ENCODE measurements at regions not wholly inside any gene's neighbourhood (a gene's known extent, or its start where the extent isn't known, plus 50 kb on each side); places are given as distances from the start of the nearest gene placed in this dataset.

DNA sequence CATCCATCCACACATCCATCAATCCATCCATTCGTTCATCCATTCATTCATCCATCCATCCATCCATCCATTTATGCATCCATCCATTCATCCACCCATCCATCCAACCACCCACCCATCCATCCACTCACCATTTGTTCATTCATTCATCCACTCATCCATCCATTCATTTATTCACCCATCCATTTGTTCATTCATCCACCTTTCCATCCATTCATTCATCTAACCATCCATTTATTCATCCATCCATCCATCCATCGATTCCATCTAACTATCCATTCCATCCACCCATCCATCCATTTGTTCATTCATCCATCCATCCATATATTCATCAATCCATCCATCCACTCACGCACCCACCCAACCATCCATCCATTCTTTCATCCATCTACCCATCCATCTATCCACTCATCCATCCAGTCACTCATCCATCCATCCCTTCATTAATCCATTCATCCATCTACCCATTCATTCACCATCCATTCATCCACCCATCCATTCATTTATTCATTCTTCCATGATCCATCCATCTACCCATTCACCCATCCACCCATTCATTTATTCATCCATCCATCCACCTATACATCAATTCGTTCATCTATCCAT is 225.0 kb downstream of the TUBA3C start:
- Histone ChIP-seq H3K79me2 (ENCODE audit: low read length) (no peaks in the 10 kb centered on the region), H3K27ac (ENCODE audit: low read length) (no peak overlapping the region), H4K20me1 (ENCODE audit: insufficient read depth, low read length) (no peaks in the 10 kb centered on the region), H3K9me2 (replicated peaks; ENCODE audit: insufficient read depth, low read length) (no peaks in the 10 kb centered on the region), H3K27me3 (replicated peaks; ENCODE audit: insufficient read depth, low read length) (no peaks in the 10 kb centered on the region), H3K36me3 (replicated peaks; ENCODE audit: insufficient read depth, low read length) (no peaks in the 10 kb centered on the region), H3K4me1 (ENCODE audit: low read length) (no peaks in the 10 kb centered on the region), H3K4me2 (ENCODE audit: low read depth, low read length) (no peak overlapping the region), H3K4me3 (ENCODE audit: low read length) (no peak overlapping the region), H3F3A (ENCODE audit: insufficient read depth, low read length) (no peaks in the 10 kb centered on the region), H3K9ac (ENCODE audit: low read length) (no peak overlapping the region), H2AFZ (ENCODE audit: low read length) (no peak overlapping the region), H3K9me3 (replicated peaks; ENCODE audit: insufficient read depth, low read length) (no peaks in the 10 kb centered on the region)
- TF ChIP-seq EZH2 (optimal IDR thresholded peaks at IDR 0.05; ENCODE audit: low read depth, low read length) = no peak
- no peak for TF ChIP-seq CTCF (IDR thresholded peaks at IDR 0.05; ENCODE audit: low read length)
- no peak for TF ChIP-seq EZH2phosphoT487 (IDR thresholded peaks at IDR 0.05; ENCODE audit: low read length)
- DNase-seq = no peak

DNA sequence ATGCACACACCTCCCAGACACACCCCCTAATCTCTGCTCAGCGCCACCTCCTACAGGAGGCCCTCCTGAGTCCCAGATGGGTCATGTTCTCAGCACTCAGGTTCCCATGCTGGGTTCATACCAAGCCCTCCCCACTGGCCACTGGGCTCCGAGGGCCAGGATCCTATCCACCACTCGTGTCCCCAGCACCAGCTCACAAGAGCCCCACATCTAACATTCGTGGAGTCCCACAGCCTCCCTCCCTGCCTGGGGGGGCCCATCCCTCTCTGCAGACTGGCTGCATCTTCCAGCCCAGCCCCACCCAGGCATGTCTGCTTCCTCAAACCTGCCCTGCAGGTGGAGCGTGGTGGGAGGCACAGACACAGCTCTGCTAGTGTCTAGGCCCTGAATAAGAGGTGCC is 227.4 kb downstream of the TUBA3C start:
- Histone ChIP-seq H4K20me1 (ENCODE audit: insufficient read depth, low read length) (no peaks in the 10 kb centered on the region), H3K79me2 (ENCODE audit: low read length) (no peaks in the 10 kb centered on the region), H3K9me2 (replicated peaks; ENCODE audit: insufficient read depth, low read length) (no peaks in the 10 kb centered on the region), H3K4me3 (ENCODE audit: low read length) (no peak overlapping the region), H2AFZ (ENCODE audit: low read length) (no peak overlapping the region), H3K4me2 (ENCODE audit: low read depth, low read length) (no peak overlapping the region), H3K36me3 (replicated peaks; ENCODE audit: insufficient read depth, low read length) (no peaks in the 10 kb centered on the region), H3K9me3 (replicated peaks; ENCODE audit: insufficient read depth, low read length) (no peaks in the 10 kb centered on the region), H3K27me3 (replicated peaks; ENCODE audit: insufficient read depth, low read length) (no peaks in the 10 kb centered on the region), H3K4me1 (ENCODE audit: low read length) (no peaks in the 10 kb centered on the region), H3K9ac (ENCODE audit: low read length) (no peak overlapping the region), H3K27ac (ENCODE audit: low read length) (no peak overlapping the region), H3F3A (ENCODE audit: insufficient read depth, low read length) (no peaks in the 10 kb centered on the region)
- TF ChIP-seq EZH2 (optimal IDR thresholded peaks at IDR 0.05; ENCODE audit: low read depth, low read length) (no peak), EZH2phosphoT487 (IDR thresholded peaks at IDR 0.05; ENCODE audit: low read length) (no peak), CTCF (IDR thresholded peaks at IDR 0.05; ENCODE audit: low read length) (no peak)
- no peak for DNase-seq

GRCh38 chr13:18953139-18953930 is 228.3 kb downstream of the TUBA3C start:
- Histone ChIP-seq H3K27me3 (replicated peaks; ENCODE audit: insufficient read depth, low read length) (no peaks in the 10 kb centered on the region), H3K9me2 (replicated peaks; ENCODE audit: insufficient read depth, low read length) (no peaks in the 10 kb centered on the region), H3K4me1 (ENCODE audit: low read length) (no peaks in the 10 kb centered on the region), H4K20me1 (ENCODE audit: insufficient read depth, low read length) (no peaks in the 10 kb centered on the region), H3K4me2 (ENCODE audit: low read depth, low read length) (no peak overlapping the region), H3K36me3 (replicated peaks; ENCODE audit: insufficient read depth, low read length) (no peaks in the 10 kb centered on the region), H3K9ac (ENCODE audit: low read length) (no peak overlapping the region), H3F3A (ENCODE audit: insufficient read depth, low read length) (no peaks in the 10 kb centered on the region), H3K79me2 (ENCODE audit: low read length) (no peaks in the 10 kb centered on the region), H3K27ac (ENCODE audit: low read length) (no peak overlapping the region), H3K9me3 (replicated peaks; ENCODE audit: insufficient read depth, low read length) (no peaks in the 10 kb centered on the region), H3K4me3 (ENCODE audit: low read length) (no peak overlapping the region), H2AFZ (ENCODE audit: low read length) (no peak overlapping the region)
- no peak for DNase-seq
- TF ChIP-seq EZH2 (optimal IDR thresholded peaks at IDR 0.05; ENCODE audit: low read depth, low read length) = no peak
- TF ChIP-seq CTCF (IDR thresholded peaks at IDR 0.05; ENCODE audit: low read length) = no peak
- no peak for TF ChIP-seq EZH2phosphoT487 (IDR thresholded peaks at IDR 0.05; ENCODE audit: low read length)

Data from MM.1S (cell line).